GM23338 (cell line): ENCODE measurements at regions not wholly inside any gene's neighbourhood (a gene's known extent, or its start where the extent isn't known, plus 50 kb on each side); places are given as distances from the start of the nearest gene placed in this dataset.

Experiments used
- ATAC-seq: fragments of 200-7000 bp; cut with Tn5 transposase; 3 replicates; pipeline ENCODE4 v1.9.1; 2020
- DNase-seq: peaks from one replicate; pipeline ENCODE4 v3.0.0-alpha.2; 2015; ENCODE audit warnings: low spot score
- H2AFZ ChIP-seq: fragments of 200-600 bp; sonication (generic); 2 replicates; pipeline ENCODE4 v1.8.0; 2016; ENCODE audit warnings: antibody characterized with exemption, mild to moderate bottlenecking, moderate library complexity
- H3F3A ChIP-seq: fragments of 200-600 bp; sonication (generic); replicated peaks from 2 replicates; pipeline ENCODE4 v1.8.0; 2017; ENCODE audit warnings: antibody characterized with exemption, mixed run types, low read depth
- H3K27ac ChIP-seq: fragments of 200-600 bp; sonication (generic); 2 replicates; pipeline ENCODE4 v1.6.1; 2016; ENCODE audit warnings: low read depth
- H3K27me3 ChIP-seq: fragments of 200-600 bp; sonication (generic); 2 replicates; pipeline ENCODE4 v1.8.0; 2016; ENCODE audit warnings: mild to moderate bottlenecking, mixed run types, moderate library complexity; ENCODE audit not compliant: insufficient read depth
- H3K36me3 ChIP-seq: fragments of 200-600 bp; sonication (generic); 2 replicates; pipeline ENCODE4 v1.8.0; 2016; ENCODE audit warnings: mild to moderate bottlenecking; ENCODE audit not compliant: insufficient read depth
- H3K4me1 ChIP-seq: fragments of 200-600 bp; sonication (generic); 2 replicates; pipeline ENCODE4 v1.8.0; 2016; ENCODE audit warnings: mild to moderate bottlenecking, moderate library complexity; ENCODE audit not compliant: insufficient read depth
- H3K4me2 ChIP-seq: fragments of 200-600 bp; sonication (generic); 2 replicates; pipeline ENCODE4 v1.7.1; 2017; ENCODE audit warnings: mixed run types
- H3K4me3 ChIP-seq: fragments of 200-600 bp; sonication (generic); 2 replicates; pipeline ENCODE4 v1.6.1; 2016; ENCODE audit warnings: mixed run types
- H3K79me2 ChIP-seq: fragments of 200-600 bp; sonication (generic); replicated peaks from 2 replicates; pipeline ENCODE4 v1.8.0; 2017; ENCODE audit warnings: mild to moderate bottlenecking; ENCODE audit not compliant: insufficient read depth
- H3K9me2 ChIP-seq: fragments of 200-600 bp; sonication (generic); 2 replicates; pipeline ENCODE4 v1.8.0; 2017; ENCODE audit not compliant: insufficient read depth
- H4K20me1 ChIP-seq: fragments of 200-600 bp; sonication (generic); replicated peaks from 2 replicates; pipeline ENCODE4 v1.8.0; 2017; ENCODE audit warnings: mild to moderate bottlenecking; ENCODE audit not compliant: insufficient read depth
- H3K27ac Mint-ChIP-seq: 2 replicates; pipeline ENCODE4 v1.8.0; 2020; ENCODE audit warnings: inconsistent platforms, mild to moderate bottlenecking, moderate library complexity, mixed read lengths
- H3K27me3 Mint-ChIP-seq: 3 replicates; pipeline ENCODE4 v1.8.0; 2022; ENCODE audit warnings: low read depth, mild to moderate bottlenecking, moderate library complexity, mixed read lengths, inconsistent platforms; ENCODE audit not compliant: insufficient read depth, poor library complexity
- H3K36me3 Mint-ChIP-seq: 3 replicates; pipeline ENCODE4 v1.8.0; 2021; ENCODE audit warnings: low read depth, mild to moderate bottlenecking, inconsistent platforms, moderate library complexity, mixed read lengths
- H3K4me1 Mint-ChIP-seq: 3 replicates; pipeline ENCODE4 v1.8.0; 2020; ENCODE audit warnings: mild to moderate bottlenecking, inconsistent platforms, mixed read lengths
- H3K4me3 Mint-ChIP-seq: 3 replicates; pipeline ENCODE4 v1.8.0; 2021; ENCODE audit warnings: moderate library complexity, mild to moderate bottlenecking, inconsistent platforms, mixed read lengths
- H3K9me3 Mint-ChIP-seq: 3 replicates; pipeline ENCODE4 v1.8.0; 2020; ENCODE audit warnings: moderate library complexity, mild to moderate bottlenecking, inconsistent platforms, mixed read lengths
- CREB1 ChIP-seq: fragments of 250-450 bp; sonication (Bioruptor Pico); IDR thresholded peaks from 2 replicates; pipeline ENCODE4 v1.5.0; 2020; ENCODE audit warnings: low read depth, mild to moderate bottlenecking, moderate library complexity
- EZH2 ChIP-seq: fragments of 200-600 bp; sonication (generic); IDR thresholded peaks from one replicate; pipeline ENCODE4 v1.8.0; 2017; ENCODE audit warnings: antibody characterized with exemption, mild to moderate bottlenecking, low read depth; ENCODE audit not compliant: unreplicated experiment
- EZH2phosphoT487 ChIP-seq: fragments of 200-600 bp; sonication (generic); IDR thresholded peaks from one replicate; pipeline ENCODE4 v1.8.1; 2018; ENCODE audit warnings: antibody characterized with exemption; ENCODE audit not compliant: unreplicated experiment
- JUNB ChIP-seq: IDR thresholded peaks from one replicate; pipeline ENCODE4 v1.6.1; 2016; ENCODE audit warnings: antibody characterized with exemption; ENCODE audit not compliant: unreplicated experiment
- NANOG ChIP-seq: IDR thresholded peaks from 2 replicates; pipeline ENCODE4 v1.6.1; 2016; ENCODE audit warnings: antibody characterized with exemption, borderline replicate concordance
- POLR2AphosphoS5 ChIP-seq: IDR thresholded peaks from 2 replicates; pipeline ENCODE4 v1.6.1; 2016; ENCODE audit warnings: antibody characterized with exemption, low read depth
- ZNF114 ChIP-seq: fragments of 250-450 bp; sonication (Bioruptor Pico); IDR thresholded peaks from 2 replicates; pipeline ENCODE4 v1.5.0; 2020; ENCODE audit warnings: mild to moderate bottlenecking, moderate library complexity
- ZNF331 ChIP-seq: fragments of 250-450 bp; sonication (Bioruptor Pico); IDR thresholded peaks from 2 replicates; pipeline ENCODE4 v1.5.0; 2020; ENCODE audit warnings: low read depth, mild to moderate bottlenecking, moderate library complexity
- TF ChIP-seq, protein P1 (sequence below), 2 experiments: fragments of 200-600 bp in 1 of 2; sonication (generic) in 1 of 2; conservative IDR thresholded peaks; 2 replicates each; pipeline versions ENCODE4 v1.5.1 to v1.6.1; 2016 to 2017; ENCODE audit warnings: antibody characterized with exemption in 2 of 2, low read depth in 2 of 2, mild to moderate bottlenecking in 2 of 2, moderate library complexity in 1 of 2
- TF ChIP-seq, protein P2 (sequence below): IDR thresholded peaks from 2 replicates; pipeline ENCODE4 v1.6.1; 2016; ENCODE audit warnings: antibody characterized with exemption
- TF ChIP-seq, protein P3 (sequence below): fragments of 250-450 bp; sonication (Bioruptor Pico); IDR thresholded peaks from 2 replicates; pipeline ENCODE4 v1.5.0; 2020; ENCODE audit warnings: mild to moderate bottlenecking, moderate library complexity

DNA sequence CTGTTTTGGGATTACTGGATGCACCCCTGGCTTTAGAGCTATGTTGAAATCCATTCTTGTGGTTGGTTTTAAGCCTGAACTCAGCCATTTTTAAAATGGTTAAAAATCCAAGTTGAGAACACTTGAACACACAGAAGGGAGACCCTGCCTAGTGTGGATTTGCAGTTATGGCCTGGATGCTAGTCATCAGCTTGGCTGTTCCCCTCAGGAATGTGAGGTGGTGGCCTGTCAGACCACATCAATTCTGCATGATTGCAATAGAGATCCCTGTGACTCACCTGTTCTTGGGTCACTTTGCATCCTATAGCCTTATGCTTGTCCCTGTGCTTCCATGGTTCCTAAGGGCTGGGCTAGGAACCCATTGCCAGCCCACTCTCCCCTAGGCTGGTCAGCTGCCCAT lies 454.1 kb downstream of the ATP23 start:
- Histone ChIP-seq H3K27ac (no peak overlapping the region), H3K4me2 (no peak overlapping the region), H3K27me3 (no peaks in the 10 kb centered on the region), H3F3A (no peaks in the 10 kb centered on the region), H3K79me2 (no peaks in the 10 kb centered on the region), H3K4me3 (no peak overlapping the region), H4K20me1 (no peaks in the 10 kb centered on the region), H2AFZ (no peak overlapping the region), H3K4me1 (no peaks in the 10 kb centered on the region), H3K36me3 (no peaks in the 10 kb centered on the region), H3K9me2 (peaks cover 16% of the 10 kb centered on the region)
- TF ChIP-seq NANOG (no peak), ZNF331 (CRISPR knock-in tag) (no peak), POLR2AphosphoS5 (no peak), EZH2phosphoT487 (no peak), EZH2 (no peak)
- TF ChIP-seq, protein P1, sequence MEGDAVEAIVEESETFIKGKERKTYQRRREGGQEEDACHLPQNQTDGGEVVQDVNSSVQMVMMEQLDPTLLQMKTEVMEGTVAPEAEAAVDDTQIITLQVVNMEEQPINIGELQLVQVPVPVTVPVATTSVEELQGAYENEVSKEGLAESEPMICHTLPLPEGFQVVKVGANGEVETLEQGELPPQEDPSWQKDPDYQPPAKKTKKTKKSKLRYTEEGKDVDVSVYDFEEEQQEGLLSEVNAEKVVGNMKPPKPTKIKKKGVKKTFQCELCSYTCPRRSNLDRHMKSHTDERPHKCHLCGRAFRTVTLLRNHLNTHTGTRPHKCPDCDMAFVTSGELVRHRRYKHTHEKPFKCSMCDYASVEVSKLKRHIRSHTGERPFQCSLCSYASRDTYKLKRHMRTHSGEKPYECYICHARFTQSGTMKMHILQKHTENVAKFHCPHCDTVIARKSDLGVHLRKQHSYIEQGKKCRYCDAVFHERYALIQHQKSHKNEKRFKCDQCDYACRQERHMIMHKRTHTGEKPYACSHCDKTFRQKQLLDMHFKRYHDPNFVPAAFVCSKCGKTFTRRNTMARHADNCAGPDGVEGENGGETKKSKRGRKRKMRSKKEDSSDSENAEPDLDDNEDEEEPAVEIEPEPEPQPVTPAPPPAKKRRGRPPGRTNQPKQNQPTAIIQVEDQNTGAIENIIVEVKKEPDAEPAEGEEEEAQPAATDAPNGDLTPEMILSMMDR (conservative IDR thresholded peaks at IDR 0.05; ENCODE audit: low read depth in 2 of 2) = no peak
- TF ChIP-seq, protein P2, sequence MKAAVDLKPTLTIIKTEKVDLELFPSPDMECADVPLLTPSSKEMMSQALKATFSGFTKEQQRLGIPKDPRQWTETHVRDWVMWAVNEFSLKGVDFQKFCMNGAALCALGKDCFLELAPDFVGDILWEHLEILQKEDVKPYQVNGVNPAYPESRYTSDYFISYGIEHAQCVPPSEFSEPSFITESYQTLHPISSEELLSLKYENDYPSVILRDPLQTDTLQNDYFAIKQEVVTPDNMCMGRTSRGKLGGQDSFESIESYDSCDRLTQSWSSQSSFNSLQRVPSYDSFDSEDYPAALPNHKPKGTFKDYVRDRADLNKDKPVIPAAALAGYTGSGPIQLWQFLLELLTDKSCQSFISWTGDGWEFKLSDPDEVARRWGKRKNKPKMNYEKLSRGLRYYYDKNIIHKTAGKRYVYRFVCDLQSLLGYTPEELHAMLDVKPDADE = no peak
- H3K4me1 Mint-ChIP-seq = no peaks in the 10 kb centered on the region
- H3K27me3 Mint-ChIP-seq = peaks cover 5% of the 10 kb centered on the region
- no peak for ATAC-seq
- DNase-seq = no peak
- H3K4me3 Mint-ChIP-seq = no peak overlapping the region
- no peak overlapping the region for H3K27ac Mint-ChIP-seq
- H3K36me3 Mint-ChIP-seq = no peaks in the 10 kb centered on the region
- H3K9me3 Mint-ChIP-seq = no peaks in the 10 kb centered on the region

DNA sequence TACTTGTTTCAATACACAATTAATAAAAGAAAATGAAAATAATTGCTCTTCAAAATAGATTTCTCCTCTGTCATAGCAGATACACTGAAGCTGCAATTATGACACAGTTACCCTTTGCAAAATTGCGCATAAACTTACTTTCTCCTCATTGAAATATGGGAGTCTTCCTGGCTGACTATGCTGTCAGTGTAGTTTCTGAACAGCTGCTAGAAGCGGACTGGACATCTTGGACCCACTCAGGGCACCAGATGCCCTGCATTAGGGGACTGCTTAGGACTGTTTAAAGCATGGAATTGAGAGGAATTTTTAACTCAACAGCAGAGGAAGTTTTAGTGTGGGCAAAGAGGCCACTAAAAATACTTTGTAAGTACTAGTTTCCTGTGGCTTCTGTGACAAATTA lies 454.9 kb downstream of the ATP23 start:
- Mint-ChIP-seq H3K4me1 (no peaks in the 10 kb centered on the region), H3K4me3 (no peak overlapping the region), H3K36me3 (no peaks in the 10 kb centered on the region), H3K9me3 (no peaks in the 10 kb centered on the region), H3K27me3 (peaks cover 5% of the 10 kb centered on the region), H3K27ac (no peak overlapping the region)
- Histone ChIP-seq H3K4me1 (no peaks in the 10 kb centered on the region), H3K4me3 (no peak overlapping the region), H3K79me2 (no peaks in the 10 kb centered on the region), H3K27me3 (no peaks in the 10 kb centered on the region), H3K36me3 (no peaks in the 10 kb centered on the region), H3K4me2 (no peak overlapping the region), H3K27ac (no peak overlapping the region), H2AFZ (no peak overlapping the region), H3F3A (no peaks in the 10 kb centered on the region), H3K9me2 (peaks cover 16% of the 10 kb centered on the region), H4K20me1 (no peaks in the 10 kb centered on the region)
- no peak for DNase-seq
- ATAC-seq = no peak
- no peak for TF ChIP-seq JUNB
- no peak for TF ChIP-seq CREB1 (CRISPR knock-in tag)
- TF ChIP-seq, protein P3, sequence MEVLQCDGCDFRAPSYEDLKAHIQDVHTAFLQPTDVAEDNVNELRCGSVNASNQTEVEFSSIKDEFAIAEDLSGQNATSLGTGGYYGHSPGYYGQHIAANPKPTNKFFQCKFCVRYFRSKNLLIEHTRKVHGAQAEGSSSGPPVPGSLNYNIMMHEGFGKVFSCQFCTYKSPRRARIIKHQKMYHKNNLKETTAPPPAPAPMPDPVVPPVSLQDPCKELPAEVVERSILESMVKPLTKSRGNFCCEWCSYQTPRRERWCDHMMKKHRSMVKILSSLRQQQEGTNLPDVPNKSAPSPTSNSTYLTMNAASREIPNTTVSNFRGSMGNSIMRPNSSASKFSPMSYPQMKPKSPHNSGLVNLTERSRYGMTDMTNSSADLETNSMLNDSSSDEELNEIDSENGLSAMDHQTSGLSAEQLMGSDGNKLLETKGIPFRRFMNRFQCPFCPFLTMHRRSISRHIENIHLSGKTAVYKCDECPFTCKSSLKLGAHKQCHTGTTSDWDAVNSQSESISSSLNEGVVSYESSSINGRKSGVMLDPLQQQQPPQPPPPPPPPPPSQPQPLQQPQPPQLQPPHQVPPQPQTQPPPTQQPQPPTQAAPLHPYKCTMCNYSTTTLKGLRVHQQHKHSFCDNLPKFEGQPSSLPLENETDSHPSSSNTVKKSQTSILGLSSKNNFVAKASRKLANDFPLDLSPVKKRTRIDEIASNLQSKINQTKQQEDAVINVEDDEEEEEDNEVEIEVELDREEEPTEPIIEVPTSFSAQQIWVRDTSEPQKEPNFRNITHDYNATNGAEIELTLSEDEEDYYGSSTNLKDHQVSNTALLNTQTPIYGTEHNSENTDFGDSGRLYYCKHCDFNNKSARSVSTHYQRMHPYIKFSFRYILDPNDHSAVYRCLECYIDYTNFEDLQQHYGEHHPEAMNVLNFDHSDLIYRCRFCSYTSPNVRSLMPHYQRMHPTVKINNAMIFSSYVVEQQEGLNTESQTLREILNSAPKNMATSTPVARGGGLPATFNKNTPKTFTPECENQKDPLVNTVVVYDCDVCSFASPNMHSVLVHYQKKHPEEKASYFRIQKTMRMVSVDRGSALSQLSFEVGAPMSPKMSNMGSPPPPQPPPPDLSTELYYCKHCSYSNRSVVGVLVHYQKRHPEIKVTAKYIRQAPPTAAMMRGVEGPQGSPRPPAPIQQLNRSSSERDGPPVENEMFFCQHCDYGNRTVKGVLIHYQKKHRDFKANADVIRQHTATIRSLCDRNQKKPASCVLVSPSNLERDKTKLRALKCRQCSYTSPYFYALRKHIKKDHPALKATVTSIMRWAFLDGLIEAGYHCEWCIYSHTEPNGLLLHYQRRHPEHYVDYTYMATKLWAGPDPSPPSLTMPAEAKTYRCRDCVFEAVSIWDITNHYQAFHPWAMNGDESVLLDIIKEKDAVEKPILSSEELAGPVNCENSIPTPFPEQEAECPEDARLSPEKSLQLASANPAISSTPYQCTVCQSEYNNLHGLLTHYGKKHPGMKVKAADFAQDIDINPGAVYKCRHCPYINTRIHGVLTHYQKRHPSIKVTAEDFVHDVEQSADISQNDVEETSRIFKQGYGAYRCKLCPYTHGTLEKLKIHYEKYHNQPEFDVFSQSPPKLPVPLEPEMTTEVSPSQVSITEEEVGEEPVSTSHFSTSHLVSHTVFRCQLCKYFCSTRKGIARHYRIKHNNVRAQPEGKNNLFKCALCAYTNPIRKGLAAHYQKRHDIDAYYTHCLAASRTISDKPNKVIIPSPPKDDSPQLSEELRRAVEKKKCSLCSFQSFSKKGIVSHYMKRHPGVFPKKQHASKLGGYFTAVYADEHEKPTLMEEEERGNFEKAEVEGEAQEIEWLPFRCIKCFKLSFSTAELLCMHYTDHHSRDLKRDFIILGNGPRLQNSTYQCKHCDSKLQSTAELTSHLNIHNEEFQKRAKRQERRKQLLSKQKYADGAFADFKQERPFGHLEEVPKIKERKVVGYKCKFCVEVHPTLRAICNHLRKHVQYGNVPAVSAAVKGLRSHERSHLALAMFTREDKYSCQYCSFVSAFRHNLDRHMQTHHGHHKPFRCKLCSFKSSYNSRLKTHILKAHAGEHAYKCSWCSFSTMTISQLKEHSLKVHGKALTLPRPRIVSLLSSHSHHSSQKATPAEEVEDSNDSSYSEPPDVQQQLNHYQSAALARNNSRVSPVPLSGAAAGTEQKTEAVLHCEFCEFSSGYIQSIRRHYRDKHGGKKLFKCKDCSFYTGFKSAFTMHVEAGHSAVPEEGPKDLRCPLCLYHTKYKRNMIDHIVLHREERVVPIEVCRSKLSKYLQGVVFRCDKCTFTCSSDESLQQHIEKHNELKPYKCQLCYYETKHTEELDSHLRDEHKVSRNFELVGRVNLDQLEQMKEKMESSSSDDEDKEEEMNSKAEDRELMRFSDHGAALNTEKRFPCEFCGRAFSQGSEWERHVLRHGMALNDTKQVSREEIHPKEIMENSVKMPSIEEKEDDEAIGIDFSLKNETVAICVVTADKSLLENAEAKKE (CRISPR knock-in tag) = no peak
- no peak for TF ChIP-seq EZH2phosphoT487
- no peak for TF ChIP-seq ZNF331 (CRISPR knock-in tag)
- no peak for TF ChIP-seq EZH2
- TF ChIP-seq, protein P1 (conservative IDR thresholded peaks at IDR 0.05; ENCODE audit: low read depth in 2 of 2) = no peak
- TF ChIP-seq ZNF114 (CRISPR knock-in tag) = no peak
